ENCODE measurements at regions not wholly inside any gene's neighbourhood (a gene's known extent, or its start where the extent isn't known, plus 50 kb on each side); places are given as distances from the start of the nearest gene placed in this dataset.

- TF ChIP-seq, protein P1, sequence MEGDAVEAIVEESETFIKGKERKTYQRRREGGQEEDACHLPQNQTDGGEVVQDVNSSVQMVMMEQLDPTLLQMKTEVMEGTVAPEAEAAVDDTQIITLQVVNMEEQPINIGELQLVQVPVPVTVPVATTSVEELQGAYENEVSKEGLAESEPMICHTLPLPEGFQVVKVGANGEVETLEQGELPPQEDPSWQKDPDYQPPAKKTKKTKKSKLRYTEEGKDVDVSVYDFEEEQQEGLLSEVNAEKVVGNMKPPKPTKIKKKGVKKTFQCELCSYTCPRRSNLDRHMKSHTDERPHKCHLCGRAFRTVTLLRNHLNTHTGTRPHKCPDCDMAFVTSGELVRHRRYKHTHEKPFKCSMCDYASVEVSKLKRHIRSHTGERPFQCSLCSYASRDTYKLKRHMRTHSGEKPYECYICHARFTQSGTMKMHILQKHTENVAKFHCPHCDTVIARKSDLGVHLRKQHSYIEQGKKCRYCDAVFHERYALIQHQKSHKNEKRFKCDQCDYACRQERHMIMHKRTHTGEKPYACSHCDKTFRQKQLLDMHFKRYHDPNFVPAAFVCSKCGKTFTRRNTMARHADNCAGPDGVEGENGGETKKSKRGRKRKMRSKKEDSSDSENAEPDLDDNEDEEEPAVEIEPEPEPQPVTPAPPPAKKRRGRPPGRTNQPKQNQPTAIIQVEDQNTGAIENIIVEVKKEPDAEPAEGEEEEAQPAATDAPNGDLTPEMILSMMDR (IDR thresholded peaks at IDR 0.05): no peak
- no peak for TF ChIP-seq POLR2A (IDR thresholded peaks at IDR 0.05)
Observed at GRCh38 chr5:141765896-141766551, 84.0 kb upstream of the ARAP3 start.
